Vagina (tissue), 2 donors: ENCODE measurements at regions not wholly inside any gene's neighbourhood (a gene's known extent, or its start where the extent isn't known, plus 50 kb on each side); places are given as distances from the start of the nearest gene placed in this dataset.

ENCODE experiments used
- DNase-seq, 2 donors: peaks; one replicate each; pipeline ENCODE4 v3.0.0-alpha.2; 2017; ENCODE audit errors: extremely low spot score in 2 of 2
- H3K27ac ChIP-seq: fragments of 200-600 bp; sonication (generic); one replicate; pipeline ENCODE4 v1.5.1; 2019
- H3K27me3 ChIP-seq: fragments of 200-600 bp; sonication (generic); one replicate; pipeline ENCODE4 v1.5.1; 2019
- H3K36me3 ChIP-seq, 2 donors: fragments of 200-600 bp; sonication (generic); one replicate each; pipeline ENCODE4 v1.5.1; 2017 to 2019
- H3K4me1 ChIP-seq: fragments of 200-600 bp; sonication (generic); one replicate; pipeline ENCODE4 v1.5.1; 2019
- H3K4me3 ChIP-seq, 2 donors: fragments of 200-600 bp; sonication (generic); 1 replicate in 1 of 2; 2 replicates in 1 of 2; pipeline ENCODE4 v1.5.1; 2016 to 2019
- H3K9me3 ChIP-seq: fragments of 200-600 bp; sonication (generic); one replicate; pipeline ENCODE4 v1.5.1; 2019
- POLR2A ChIP-seq, 2 donors: fragments of 450-650 bp; IDR thresholded peaks; one replicate each; pipeline ENCODE4 v1.6.1; 2017; ENCODE audit warnings: antibody characterized with exemption in 2 of 2, mild to moderate bottlenecking in 2 of 2, moderate library complexity in 2 of 2
- POLR2AphosphoS5 ChIP-seq, 2 donors: sonication (generic); formaldehyde crosslinking; IDR thresholded peaks; one replicate each; pipeline ENCODE4 v1.9.0; 2017; ENCODE audit warnings: antibody characterized with exemption in 2 of 2, mild to moderate bottlenecking in 2 of 2, low read depth in 1 of 2; ENCODE audit not compliant: insufficient read depth in 1 of 2
- intact Hi-C: fragments of 100-400 bp; cut with DNase I; formaldehyde crosslinking; loops from one replicate; pipeline ENCODE4 v1.15.1; 2023
- TF ChIP-seq, protein P1 (sequence below), 3 experiments: fragments of 450-650 bp in 2 of 3; fragments of 200-600 bp in 1 of 3; sonication (generic) in 1 of 3; IDR thresholded peaks; one replicate each; pipeline ENCODE4 v1.5.1; 2017 to 2019; ENCODE audit warnings: antibody characterized with exemption in 3 of 3, mild to moderate bottlenecking in 2 of 3, moderate library complexity in 2 of 3

DNA sequence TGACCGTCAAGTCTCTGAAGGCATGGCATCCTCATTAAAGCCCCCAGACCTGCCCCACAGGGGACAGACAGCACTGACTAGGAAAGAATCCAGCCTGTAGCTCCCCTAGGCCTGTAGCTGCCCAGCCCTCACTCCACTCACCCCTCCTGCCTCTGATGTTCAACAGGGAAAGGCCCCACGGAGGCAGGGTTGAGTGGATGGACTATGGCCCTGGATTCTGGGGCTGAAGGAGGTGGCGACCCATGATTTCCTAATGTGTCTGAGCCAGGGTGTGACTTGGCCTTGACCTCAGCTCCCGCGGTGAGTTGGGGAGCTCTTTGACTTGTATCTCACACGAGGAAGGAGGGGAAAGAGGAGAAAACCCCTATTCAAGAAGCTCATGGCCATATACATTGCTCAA lies 238.5 kb upstream of the CSF3R start:
- H3K27ac ChIP-seq: no peak overlapping the region
- no peaks in the 10 kb centered on the region for H3K9me3 ChIP-seq
- DNase-seq: no peak
- no peaks in the 10 kb centered on the region for H3K27me3 ChIP-seq
- no peak for TF ChIP-seq POLR2AphosphoS5 (IDR thresholded peaks at IDR 0.05; ENCODE audit: insufficient read depth in 1 of 2, low read depth in 1 of 2)
- no peak for TF ChIP-seq POLR2A (IDR thresholded peaks at IDR 0.05)
- TF ChIP-seq, protein P1, sequence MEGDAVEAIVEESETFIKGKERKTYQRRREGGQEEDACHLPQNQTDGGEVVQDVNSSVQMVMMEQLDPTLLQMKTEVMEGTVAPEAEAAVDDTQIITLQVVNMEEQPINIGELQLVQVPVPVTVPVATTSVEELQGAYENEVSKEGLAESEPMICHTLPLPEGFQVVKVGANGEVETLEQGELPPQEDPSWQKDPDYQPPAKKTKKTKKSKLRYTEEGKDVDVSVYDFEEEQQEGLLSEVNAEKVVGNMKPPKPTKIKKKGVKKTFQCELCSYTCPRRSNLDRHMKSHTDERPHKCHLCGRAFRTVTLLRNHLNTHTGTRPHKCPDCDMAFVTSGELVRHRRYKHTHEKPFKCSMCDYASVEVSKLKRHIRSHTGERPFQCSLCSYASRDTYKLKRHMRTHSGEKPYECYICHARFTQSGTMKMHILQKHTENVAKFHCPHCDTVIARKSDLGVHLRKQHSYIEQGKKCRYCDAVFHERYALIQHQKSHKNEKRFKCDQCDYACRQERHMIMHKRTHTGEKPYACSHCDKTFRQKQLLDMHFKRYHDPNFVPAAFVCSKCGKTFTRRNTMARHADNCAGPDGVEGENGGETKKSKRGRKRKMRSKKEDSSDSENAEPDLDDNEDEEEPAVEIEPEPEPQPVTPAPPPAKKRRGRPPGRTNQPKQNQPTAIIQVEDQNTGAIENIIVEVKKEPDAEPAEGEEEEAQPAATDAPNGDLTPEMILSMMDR (IDR thresholded peaks at IDR 0.05): no peak
- H3K4me3 ChIP-seq: no peak overlapping the region
- intact Hi-C loops: no loop called here
- H3K4me1 ChIP-seq: no peaks in the 10 kb centered on the region
- H3K36me3 ChIP-seq: no peaks in the 10 kb centered on the region

DNA sequence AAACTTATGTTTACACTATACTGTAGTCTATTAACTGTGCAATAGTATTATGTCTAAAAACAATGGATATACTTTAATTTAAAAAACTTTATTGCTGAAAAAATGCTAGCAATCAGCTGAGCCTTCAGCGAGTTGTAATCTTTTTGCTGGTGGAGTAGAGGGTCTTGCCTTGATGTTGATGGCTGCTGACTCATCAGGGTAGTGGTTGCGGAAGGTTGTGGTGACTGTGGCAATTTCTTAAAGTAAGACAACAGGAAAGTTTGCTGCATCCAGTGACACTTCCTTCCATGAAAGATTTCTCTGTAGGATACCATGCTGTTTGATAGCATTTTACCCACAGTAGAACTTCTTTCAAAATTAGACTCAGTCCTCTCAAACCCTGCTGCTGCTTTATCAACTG lies 234.7 kb upstream of the CSF3R start:
- no peak for DNase-seq
- Histone ChIP-seq H3K9me3 (no peaks in the 10 kb centered on the region), H3K4me1 (no peaks in the 10 kb centered on the region), H3K4me3 (no peak overlapping the region), H3K27me3 (no peaks in the 10 kb centered on the region), H3K27ac (no peak overlapping the region), H3K36me3 (no peaks in the 10 kb centered on the region)
- TF ChIP-seq POLR2A (IDR thresholded peaks at IDR 0.05) (no peak), POLR2AphosphoS5 (IDR thresholded peaks at IDR 0.05; ENCODE audit: insufficient read depth in 1 of 2, low read depth in 1 of 2) (no peak)
- TF ChIP-seq, protein P1 (IDR thresholded peaks at IDR 0.05): no peak
- intact Hi-C loops: no loop called here

- Histone ChIP-seq H3K27me3 (no peaks in the 10 kb centered on the region), H3K36me3 (no peaks in the 10 kb centered on the region), H3K4me1 (no peaks in the 10 kb centered on the region), H3K9me3 (no peaks in the 10 kb centered on the region), H3K27ac (no peak overlapping the region), H3K4me3 (no peak overlapping the region)
- intact Hi-C loops: no loop called here
- TF ChIP-seq, protein P1 (IDR thresholded peaks at IDR 0.05): no peak
- TF ChIP-seq POLR2A (IDR thresholded peaks at IDR 0.05): no peak
- TF ChIP-seq POLR2AphosphoS5 (IDR thresholded peaks at IDR 0.05; ENCODE audit: insufficient read depth in 1 of 2, low read depth in 1 of 2): no peak
- no peak for DNase-seq
Measured at GRCh38 chr1:36715797-36716196, 233.1 kb upstream of the CSF3R start.

DNA sequence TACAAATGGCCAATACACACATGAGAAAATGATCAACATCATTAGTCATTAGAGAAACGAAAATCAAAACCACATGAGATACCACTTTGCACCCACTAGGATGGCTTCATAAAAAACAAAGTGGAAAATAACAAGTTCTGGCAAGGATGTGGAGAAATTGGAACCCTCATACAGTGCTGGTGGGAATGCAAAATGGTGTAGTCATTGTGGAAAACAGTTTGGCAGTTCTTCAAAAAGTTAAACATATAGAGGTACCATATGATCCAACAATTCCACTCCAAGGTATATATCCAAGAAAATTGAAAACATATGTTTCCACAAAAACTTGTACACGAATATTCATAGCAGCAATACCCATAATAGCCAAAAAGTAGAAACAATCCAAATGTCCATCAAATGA lies 231.6 kb upstream of the CSF3R start:
- no peak for TF ChIP-seq POLR2AphosphoS5 (IDR thresholded peaks at IDR 0.05; ENCODE audit: insufficient read depth in 1 of 2, low read depth in 1 of 2)
- TF ChIP-seq, protein P1 (IDR thresholded peaks at IDR 0.05): no peak
- no peak for TF ChIP-seq POLR2A (IDR thresholded peaks at IDR 0.05)
- Histone ChIP-seq H3K27me3 (no peaks in the 10 kb centered on the region), H3K27ac (no peak overlapping the region), H3K36me3 (no peaks in the 10 kb centered on the region), H3K4me1 (no peaks in the 10 kb centered on the region), H3K9me3 (no peaks in the 10 kb centered on the region), H3K4me3 (no peak overlapping the region)
- DNase-seq: no peak
- intact Hi-C loops: no loop called here

DNA sequence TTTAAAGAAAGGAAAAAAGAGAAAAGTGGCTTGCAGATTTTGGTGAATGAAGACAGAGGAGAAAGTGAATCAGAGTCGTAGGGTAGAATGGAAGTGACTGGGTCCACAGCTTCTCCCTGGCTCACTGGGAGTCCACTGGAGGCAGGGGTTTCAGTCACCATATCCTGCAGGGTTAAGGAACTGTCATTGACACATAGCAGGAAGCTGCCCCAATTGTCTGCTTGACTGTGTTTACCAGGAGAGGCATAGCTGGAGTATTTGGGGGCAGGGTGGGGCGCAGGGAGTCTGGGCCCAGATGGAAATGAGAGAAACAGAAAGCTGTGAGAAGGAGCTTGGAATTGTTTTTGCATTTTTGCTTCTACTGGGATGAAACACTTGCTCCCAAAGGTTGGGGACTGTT lies 228.8 kb upstream of the CSF3R start:
- intact Hi-C loops: no loop called here

More for the DNA sequence above, 228.8 kb upstream of the CSF3R start:
- no peak for DNase-seq
- H3K27ac ChIP-seq: no peak overlapping the region
- TF ChIP-seq, protein P1 (IDR thresholded peaks at IDR 0.05): no peak
- TF ChIP-seq POLR2AphosphoS5 (IDR thresholded peaks at IDR 0.05; ENCODE audit: insufficient read depth in 1 of 2, low read depth in 1 of 2) (no peak), POLR2A (IDR thresholded peaks at IDR 0.05) (no peak)
- no peaks in the 10 kb centered on the region for H3K27me3 ChIP-seq
- H3K4me3 ChIP-seq: no peak overlapping the region
- no peaks in the 10 kb centered on the region for H3K4me1 ChIP-seq
- H3K36me3 ChIP-seq: no peaks in the 10 kb centered on the region
- no peaks in the 10 kb centered on the region for H3K9me3 ChIP-seq
